ENCODE measurements at regions not wholly inside any gene's neighbourhood (a gene's known extent, or its start where the extent isn't known, plus 50 kb on each side); places are given as distances from the start of the nearest gene placed in this dataset.

DNA sequence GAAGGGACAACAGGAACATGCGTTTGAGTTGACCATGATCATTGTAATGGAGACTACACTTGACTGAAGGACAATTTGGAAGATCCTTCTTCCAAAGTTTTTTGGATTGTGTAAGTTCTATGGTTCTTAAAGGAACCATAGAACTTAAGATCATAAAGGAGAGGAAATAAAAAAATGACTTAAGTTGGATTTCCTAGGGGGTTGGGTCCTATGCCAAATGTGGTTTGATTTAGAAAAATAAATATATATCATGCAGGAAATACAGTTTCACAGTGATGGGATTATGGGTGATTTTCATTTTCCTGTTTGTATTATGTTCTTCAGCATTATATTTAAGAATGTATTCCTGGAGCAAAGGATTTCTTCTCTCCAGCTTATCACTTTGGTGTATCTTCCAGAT lies 305.5 kb upstream of the DPH6 start:
- no peaks in the 10 kb centered on the region for H3K9me3 ChIP-seq
- no peak overlapping the region for H3K4me3 ChIP-seq
- no peak overlapping the region for H3K27ac ChIP-seq
- H3K4me1 ChIP-seq, result no peaks in the 10 kb centered on the region
- intact Hi-C loops (cut with DNase I), result no loop called here
- no peaks in the 10 kb centered on the region for H3K27me3 ChIP-seq
- DNase-seq, result no peak
- H3K36me3 ChIP-seq, result no peaks in the 10 kb centered on the region
- 80 to 95% methylated on average over 1 of the region's 1 CpG for WGBS, 2 donors
- TF ChIP-seq POLR2A (IDR thresholded peaks at IDR 0.05), result no peak
- TF ChIP-seq, protein P1, sequence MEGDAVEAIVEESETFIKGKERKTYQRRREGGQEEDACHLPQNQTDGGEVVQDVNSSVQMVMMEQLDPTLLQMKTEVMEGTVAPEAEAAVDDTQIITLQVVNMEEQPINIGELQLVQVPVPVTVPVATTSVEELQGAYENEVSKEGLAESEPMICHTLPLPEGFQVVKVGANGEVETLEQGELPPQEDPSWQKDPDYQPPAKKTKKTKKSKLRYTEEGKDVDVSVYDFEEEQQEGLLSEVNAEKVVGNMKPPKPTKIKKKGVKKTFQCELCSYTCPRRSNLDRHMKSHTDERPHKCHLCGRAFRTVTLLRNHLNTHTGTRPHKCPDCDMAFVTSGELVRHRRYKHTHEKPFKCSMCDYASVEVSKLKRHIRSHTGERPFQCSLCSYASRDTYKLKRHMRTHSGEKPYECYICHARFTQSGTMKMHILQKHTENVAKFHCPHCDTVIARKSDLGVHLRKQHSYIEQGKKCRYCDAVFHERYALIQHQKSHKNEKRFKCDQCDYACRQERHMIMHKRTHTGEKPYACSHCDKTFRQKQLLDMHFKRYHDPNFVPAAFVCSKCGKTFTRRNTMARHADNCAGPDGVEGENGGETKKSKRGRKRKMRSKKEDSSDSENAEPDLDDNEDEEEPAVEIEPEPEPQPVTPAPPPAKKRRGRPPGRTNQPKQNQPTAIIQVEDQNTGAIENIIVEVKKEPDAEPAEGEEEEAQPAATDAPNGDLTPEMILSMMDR (IDR thresholded peaks at IDR 0.05), result no peak

DNA sequence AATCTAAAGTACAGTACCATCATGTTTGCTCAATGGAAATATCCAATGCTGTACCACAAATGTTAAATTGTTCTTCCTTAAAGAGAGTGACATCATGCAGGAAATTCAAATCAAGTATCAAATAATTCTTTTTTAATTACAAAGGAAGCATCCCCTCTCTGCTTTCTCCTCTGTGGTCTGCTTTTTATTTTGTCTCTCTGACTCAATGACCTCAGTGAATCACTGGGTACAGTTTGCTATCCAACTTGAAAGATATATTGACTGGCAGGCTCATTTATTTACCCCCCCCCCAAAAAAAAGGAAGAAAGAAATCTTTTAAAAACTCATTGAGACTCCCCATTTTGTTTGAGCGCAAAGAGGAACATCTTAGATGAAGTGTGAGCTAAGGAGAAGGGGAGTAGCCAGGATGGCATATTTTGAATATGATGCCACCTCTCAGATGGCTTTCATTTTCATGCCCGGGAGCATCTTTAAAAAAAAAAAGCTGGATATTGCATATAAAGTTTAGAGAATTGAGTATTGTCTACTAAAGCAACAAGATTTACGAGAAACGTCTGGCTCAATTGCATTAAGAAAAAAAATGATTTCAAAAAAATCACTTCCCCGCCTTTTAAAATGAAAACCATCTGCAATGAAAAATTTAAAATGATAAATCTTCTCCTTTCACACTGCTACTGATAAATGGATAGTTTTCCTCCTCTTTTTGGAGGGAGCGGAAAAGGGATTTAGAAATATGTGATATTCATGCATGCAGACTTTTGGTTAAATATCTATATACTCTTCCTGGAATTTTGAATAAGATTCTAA lies 307.1 kb upstream of the DPH6 start:
- intact Hi-C loops (cut with DNase I), result no loop called here
- TF ChIP-seq, protein P1 (IDR thresholded peaks at IDR 0.05), result no peak
- no peak for TF ChIP-seq POLR2A (IDR thresholded peaks at IDR 0.05)
- 70 to 83% methylated on average over 6 of the region's 6 CpGs for WGBS, 2 donors

DNA sequence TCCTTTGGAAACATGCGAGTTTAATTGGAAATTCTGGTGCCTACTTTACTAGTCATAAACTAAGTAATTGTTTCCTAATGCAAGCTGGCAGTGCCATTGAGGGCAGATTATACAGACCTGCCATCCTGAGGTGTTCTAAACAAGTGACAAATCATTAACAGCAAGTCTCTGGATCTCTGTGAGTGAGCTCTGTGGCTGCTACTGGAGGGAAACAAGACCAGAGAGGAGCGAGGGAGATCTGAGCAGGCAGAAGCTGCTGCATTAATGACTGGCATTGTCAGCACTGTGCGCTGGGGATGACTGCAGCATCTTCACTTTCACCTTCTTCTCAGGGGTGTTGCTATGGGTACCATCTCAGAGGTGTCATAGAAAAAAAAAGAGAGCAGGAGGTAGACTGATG lies 308.4 kb upstream of the DPH6 start:
- Histone ChIP-seq H3K4me3 (no peak overlapping the region), H3K27ac (no peak overlapping the region), H3K9me3 (no peaks in the 10 kb centered on the region), H3K36me3 (no peaks in the 10 kb centered on the region), H3K4me1 (no peaks in the 10 kb centered on the region), H3K27me3 (no peaks in the 10 kb centered on the region)
- WGBS, 2 donors, result 88 to 100% methylated on average over 3 of the region's 3 CpGs
- intact Hi-C loops (cut with DNase I), result no loop called here
- TF ChIP-seq POLR2A (IDR thresholded peaks at IDR 0.05), result no peak
- TF ChIP-seq, protein P1 (IDR thresholded peaks at IDR 0.05), result no peak
- DNase-seq, result no peak

More for the DNA sequence above, 307.1 kb upstream of the DPH6 start:
- H3K4me1 ChIP-seq, result no peaks in the 10 kb centered on the region
- H3K9me3 ChIP-seq, result no peaks in the 10 kb centered on the region
- H3K36me3 ChIP-seq, result no peaks in the 10 kb centered on the region
- H3K4me3 ChIP-seq, result no peak overlapping the region
- no peaks in the 10 kb centered on the region for H3K27me3 ChIP-seq
- H3K27ac ChIP-seq, result no peak overlapping the region
- no peak for DNase-seq

DNA sequence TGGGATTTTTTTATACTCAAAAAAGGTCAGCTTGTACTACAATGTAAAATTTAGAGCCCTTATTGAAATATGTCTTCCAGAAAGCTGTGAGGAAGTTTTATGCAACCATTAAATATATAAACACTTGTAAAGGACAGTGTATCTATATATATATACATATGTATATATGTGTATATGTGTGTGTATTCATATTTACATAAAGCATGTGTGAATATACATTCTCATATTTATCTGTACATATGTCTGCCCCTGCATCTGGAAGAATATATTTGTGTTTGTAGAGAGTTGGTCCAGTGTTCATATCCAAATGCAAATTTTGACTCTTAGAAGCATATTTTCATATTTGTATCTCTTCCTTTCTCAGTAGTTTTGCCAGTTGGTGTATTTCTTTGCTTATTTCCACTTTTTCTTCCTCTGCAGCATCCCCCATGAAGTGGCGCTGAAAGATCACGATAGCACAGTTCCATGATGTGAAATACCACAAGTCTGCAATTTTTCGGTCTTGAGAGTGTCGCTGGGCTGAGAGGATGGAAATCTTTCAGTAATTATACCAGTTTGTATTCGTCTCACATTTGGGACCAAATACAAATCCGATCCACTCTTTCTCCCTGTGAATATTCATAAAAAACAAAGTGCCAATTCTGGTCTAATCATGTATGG lies 311.7 kb upstream of the DPH6 start:
- Histone ChIP-seq H3K9me3 (no peaks in the 10 kb centered on the region), H3K27ac (no peak overlapping the region), H3K4me1 (no peaks in the 10 kb centered on the region), H3K27me3 (no peaks in the 10 kb centered on the region), H3K4me3 (no peak overlapping the region), H3K36me3 (no peaks in the 10 kb centered on the region)
- no peak for TF ChIP-seq POLR2A (IDR thresholded peaks at IDR 0.05)
- TF ChIP-seq, protein P1 (IDR thresholded peaks at IDR 0.05), result no peak
- intact Hi-C loops (cut with DNase I), result no loop called here
- 85 to 86% methylated on average over 6 of the region's 6 CpGs for WGBS, 2 donors
- no peak for DNase-seq

DNA sequence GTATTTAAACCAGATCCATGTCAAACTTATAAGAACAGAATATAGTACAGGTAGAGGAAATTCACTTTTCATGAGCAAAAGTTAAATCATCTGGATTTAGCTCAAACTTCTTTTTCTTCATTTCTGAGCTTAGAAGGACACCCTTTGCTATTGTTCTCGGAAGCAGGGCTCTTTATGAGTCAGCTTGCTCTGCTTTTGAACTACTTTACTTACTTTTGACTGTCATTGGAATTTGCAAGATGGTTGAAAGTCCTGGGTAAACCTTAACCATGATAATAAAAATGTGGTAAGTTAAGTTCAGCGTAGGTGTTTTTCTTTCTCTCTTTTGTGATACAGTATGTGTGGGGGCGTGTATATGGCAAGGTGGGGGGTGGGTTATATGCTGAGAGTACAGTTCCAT lies 312.7 kb upstream of the DPH6 start:
- Histone ChIP-seq H3K9me3 (no peaks in the 10 kb centered on the region), H3K4me3 (no peak overlapping the region), H3K27ac (no peak overlapping the region), H3K4me1 (no peaks in the 10 kb centered on the region), H3K36me3 (no peaks in the 10 kb centered on the region), H3K27me3 (no peaks in the 10 kb centered on the region)
- TF ChIP-seq, protein P1 (IDR thresholded peaks at IDR 0.05), result no peak
- no peak for TF ChIP-seq POLR2A (IDR thresholded peaks at IDR 0.05)
- WGBS, 2 donors, result 52 to 58% methylated on average over 3 of the region's 3 CpGs
- intact Hi-C loops (cut with DNase I), result no loop called here
- DNase-seq, result no peak

Measured in esophagus squamous epithelium (tissue), 5 donors.